Transverse colon (tissue), 4 donors: ENCODE measurements at regions not wholly inside any gene's neighbourhood (a gene's known extent, or its start where the extent isn't known, plus 50 kb on each side); places are given as distances from the start of the nearest gene placed in this dataset.

Experiments
- DNase-seq: peaks from one replicate; pipeline ENCODE4 v3.0.0-alpha.2; 2019
- H3K27ac ChIP-seq, 4 donors: fragments of 200-600 bp; sonication (generic); 2 replicates each; pipeline ENCODE4 v1.5.1; 2016 to 2018; ENCODE audit warnings: inconsistent platforms in 4 of 4
- H3K27me3 ChIP-seq: fragments of 200-600 bp; sonication (generic); 2 replicates; pipeline ENCODE4 v1.5.1; 2017; ENCODE audit warnings: inconsistent platforms
- H3K36me3 ChIP-seq, 4 donors: fragments of 200-600 bp; sonication (generic); 2 replicates each; pipeline ENCODE4 v1.5.1; 2017 to 2019; ENCODE audit warnings: inconsistent platforms in 4 of 4
- H3K4me1 ChIP-seq, 4 donors: fragments of 200-600 bp; sonication (generic); 2 replicates each; pipeline ENCODE4 v1.5.1; 2017 to 2020; ENCODE audit warnings: inconsistent platforms in 4 of 4
- H3K4me3 ChIP-seq, 4 donors: fragments of 200-600 bp; sonication (generic); 1 replicate in 1 of 4; 2 replicates in 3 of 4; pipeline versions ENCODE4 v1.5.1 to v1.6.1; 2017 to 2019; ENCODE audit warnings: inconsistent platforms in 4 of 4
- H3K9me3 ChIP-seq, 2 donors: fragments of 200-600 bp; sonication (generic); 2 replicates each; pipeline ENCODE4 v1.5.1; 2017 to 2019; ENCODE audit warnings: inconsistent platforms in 2 of 2
- EP300 ChIP-seq: sonication (generic); formaldehyde crosslinking; IDR thresholded peaks from one replicate; pipeline ENCODE4 v1.6.1; 2017; ENCODE audit warnings: antibody characterized with exemption, low read depth
- POLR2A ChIP-seq: fragments of 450-650 bp; IDR thresholded peaks from one replicate; pipeline ENCODE4 v1.6.1; 2016; ENCODE audit warnings: antibody characterized with exemption, mild to moderate bottlenecking, moderate library complexity
- POLR2AphosphoS5 ChIP-seq, 3 donors: sonication (generic); formaldehyde crosslinking; IDR thresholded peaks; one replicate each; pipeline ENCODE4 v1.6.1; 2016; ENCODE audit warnings: antibody characterized with exemption in 3 of 3
- WGBS, 2 donors: methylation state at CpG; one replicate each; pipeline ENCODE4 v1.1.5; 2018; ENCODE audit warnings: low coverage in 1 of 2; 5-methylcytosine and 5-hydroxymethylcytosine counted together
- in situ Hi-C, 4 donors: fragments of 200-750 bp; cut with MboI; loops; one replicate each; pipeline versions ENCODE4 v1.15.0 to v1.15.1; 2017; ENCODE audit warnings: low sequenced_read_pairs in 3 of 4, low pct_ligation_motif_present in 1 of 4, low pct_unique_long_range_greater_than_20kb in 1 of 4
- intact Hi-C: fragments of 100-400 bp; cut with DNase I; formaldehyde crosslinking; loops from one replicate; pipeline ENCODE4 v1.15.1; 2023; ENCODE audit warnings: low total_unique reads
- TF ChIP-seq, protein P1 (sequence below), 5 experiments: fragments of 200-600 bp in 3 of 5; fragments of 450-650 bp in 2 of 5; sonication (generic) in 3 of 5; IDR thresholded peaks; 1 replicate in 2 of 5; 2 replicates in 3 of 5; pipeline ENCODE4 v1.5.1; 2016 to 2017; ENCODE audit warnings: antibody characterized with exemption in 5 of 5, inconsistent platforms in 3 of 5, mild to moderate bottlenecking in 2 of 5, moderate library complexity in 1 of 5

DNA sequence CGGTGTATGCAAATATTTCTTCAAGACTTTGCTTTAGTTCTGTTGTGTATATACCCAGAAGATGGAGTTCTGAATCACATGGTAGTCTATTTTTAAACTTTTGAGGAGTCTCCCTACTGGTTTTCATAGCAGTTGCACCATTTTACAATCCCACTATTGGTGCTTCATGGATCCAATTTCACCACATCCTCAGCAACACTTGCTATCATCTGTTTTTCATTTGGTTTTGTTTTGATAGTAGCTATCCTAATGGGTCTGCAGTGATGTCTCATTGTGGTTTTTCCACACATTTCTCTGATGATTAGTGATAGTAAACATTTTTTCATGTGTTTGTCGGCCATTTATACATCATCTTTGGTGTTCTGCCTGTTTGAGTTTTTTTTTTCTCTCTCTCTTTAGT is 1339.3 kb downstream of the EFNA5 start:
- Histone ChIP-seq H3K27me3 (no peaks in the 10 kb centered on the region), H3K27ac (no peak overlapping the region), H3K4me1 (no peaks in the 10 kb centered on the region), H3K9me3 (no peaks in the 10 kb centered on the region), H3K4me3 (no peak overlapping the region), H3K36me3 (no peaks in the 10 kb centered on the region)
- in situ Hi-C loops (no loop called here), intact Hi-C loops (no loop called here)
- TF ChIP-seq, protein P1, sequence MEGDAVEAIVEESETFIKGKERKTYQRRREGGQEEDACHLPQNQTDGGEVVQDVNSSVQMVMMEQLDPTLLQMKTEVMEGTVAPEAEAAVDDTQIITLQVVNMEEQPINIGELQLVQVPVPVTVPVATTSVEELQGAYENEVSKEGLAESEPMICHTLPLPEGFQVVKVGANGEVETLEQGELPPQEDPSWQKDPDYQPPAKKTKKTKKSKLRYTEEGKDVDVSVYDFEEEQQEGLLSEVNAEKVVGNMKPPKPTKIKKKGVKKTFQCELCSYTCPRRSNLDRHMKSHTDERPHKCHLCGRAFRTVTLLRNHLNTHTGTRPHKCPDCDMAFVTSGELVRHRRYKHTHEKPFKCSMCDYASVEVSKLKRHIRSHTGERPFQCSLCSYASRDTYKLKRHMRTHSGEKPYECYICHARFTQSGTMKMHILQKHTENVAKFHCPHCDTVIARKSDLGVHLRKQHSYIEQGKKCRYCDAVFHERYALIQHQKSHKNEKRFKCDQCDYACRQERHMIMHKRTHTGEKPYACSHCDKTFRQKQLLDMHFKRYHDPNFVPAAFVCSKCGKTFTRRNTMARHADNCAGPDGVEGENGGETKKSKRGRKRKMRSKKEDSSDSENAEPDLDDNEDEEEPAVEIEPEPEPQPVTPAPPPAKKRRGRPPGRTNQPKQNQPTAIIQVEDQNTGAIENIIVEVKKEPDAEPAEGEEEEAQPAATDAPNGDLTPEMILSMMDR (IDR thresholded peaks at IDR 0.05): no peak
- TF ChIP-seq POLR2AphosphoS5 (IDR thresholded peaks at IDR 0.05) (no peak), POLR2A (no peak), EP300 (no peak)
- DNase-seq: no peak
- WGBS, 2 donors: 67 to 74% methylated on average over 2 of the region's 2 CpGs

DNA sequence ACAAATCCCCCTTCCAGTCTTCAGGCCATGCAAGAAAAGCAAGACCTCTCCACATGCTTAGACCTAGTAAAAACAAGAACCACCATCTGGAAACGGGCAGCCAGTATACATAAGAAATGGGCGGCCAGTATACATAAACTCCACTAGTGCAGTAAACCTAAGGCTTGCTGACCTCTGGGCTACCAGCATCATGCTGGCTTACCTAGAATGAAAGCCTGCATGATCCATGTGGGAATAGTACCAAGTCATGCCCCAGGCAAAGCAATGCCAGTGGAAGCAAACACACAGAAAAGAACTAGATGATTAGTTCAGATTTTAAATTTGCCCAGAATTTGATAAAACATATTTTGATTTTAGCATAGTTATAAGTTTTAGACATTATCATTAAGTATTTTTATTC is 1346.4 kb downstream of the EFNA5 start:
- no peak overlapping the region for H3K4me3 ChIP-seq
- intact Hi-C loops: no loop called here
- no peak for DNase-seq
- in situ Hi-C loops: no loop called here
- H3K9me3 ChIP-seq: no peaks in the 10 kb centered on the region
- TF ChIP-seq POLR2A (no peak), EP300 (no peak)
- 73 to 78% methylated on average over 2 of the region's 2 CpGs for WGBS, 2 donors
- no peaks in the 10 kb centered on the region for H3K36me3 ChIP-seq
- no peak overlapping the region for H3K27ac ChIP-seq
- no peaks in the 10 kb centered on the region for H3K27me3 ChIP-seq
- no peaks in the 10 kb centered on the region for H3K4me1 ChIP-seq

DNA sequence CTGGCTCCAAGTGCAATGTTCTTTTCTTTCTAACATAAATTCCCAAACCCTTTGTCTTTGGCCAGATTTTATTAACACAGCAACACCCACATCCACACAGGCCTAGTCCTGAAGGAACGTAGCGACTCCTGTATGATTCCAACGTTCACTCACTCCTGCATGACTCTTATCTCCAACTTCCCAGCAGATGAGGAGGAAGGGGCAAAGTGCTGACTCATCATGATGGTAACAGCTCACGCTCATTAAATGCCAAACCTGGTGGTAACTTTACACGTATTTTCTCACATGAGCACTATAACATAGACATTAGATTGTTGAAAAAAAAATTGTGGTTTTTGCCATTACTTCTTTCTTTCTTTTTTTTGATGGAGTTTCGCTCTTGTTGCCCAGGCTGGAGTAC is 1349.5 kb downstream of the EFNA5 start:
- Histone ChIP-seq H3K36me3 (no peaks in the 10 kb centered on the region), H3K27me3 (no peaks in the 10 kb centered on the region), H3K27ac (no peak overlapping the region), H3K4me3 (no peak overlapping the region), H3K4me1 (no peaks in the 10 kb centered on the region), H3K9me3 (no peaks in the 10 kb centered on the region)
- WGBS, 2 donors: 76 to 100% methylated on average over 1 to 6 of the region's 6 CpGs
- in situ Hi-C loops (no loop called here), intact Hi-C loops (no loop called here)
- no peak for DNase-seq
- TF ChIP-seq POLR2A: no peak
- TF ChIP-seq EP300: no peak
- no peak for TF ChIP-seq POLR2AphosphoS5 (IDR thresholded peaks at IDR 0.05)
- TF ChIP-seq, protein P1 (IDR thresholded peaks at IDR 0.05): no peak

DNA sequence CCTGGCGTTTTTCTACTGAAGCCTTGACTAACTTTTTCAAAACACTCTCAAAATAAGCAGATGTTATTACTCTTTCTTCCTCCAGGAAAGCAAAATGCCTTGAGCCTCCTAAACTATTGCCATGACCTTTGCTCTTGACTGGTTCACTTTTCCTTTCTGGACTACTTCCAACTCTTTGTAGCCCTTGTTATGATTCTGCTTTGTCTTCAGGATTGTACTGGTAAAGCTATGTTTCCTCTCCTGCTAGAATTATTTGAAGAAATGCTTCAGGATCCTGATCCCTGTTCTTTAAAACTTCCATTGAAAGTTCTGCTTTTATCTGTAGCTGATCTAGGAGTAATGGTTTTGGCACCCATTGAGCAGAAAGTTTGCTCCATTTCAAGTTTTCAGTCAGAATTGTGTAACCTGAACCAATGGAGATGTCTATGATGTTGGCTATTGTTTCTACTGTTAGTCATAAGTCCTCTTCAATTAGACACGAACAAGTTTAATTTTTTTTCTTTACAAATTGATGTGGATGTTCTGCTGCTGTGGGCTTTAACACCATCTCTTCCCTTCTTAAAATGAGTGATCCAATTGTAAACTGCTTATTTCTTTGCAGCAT is 1356.4 kb downstream of the EFNA5 start:
- intact Hi-C loops: no loop called here
- TF ChIP-seq EP300: no peak
- TF ChIP-seq POLR2A: no peak
- TF ChIP-seq, protein P1 (IDR thresholded peaks at IDR 0.05): no peak
- TF ChIP-seq POLR2AphosphoS5 (IDR thresholded peaks at IDR 0.05): no peak
- Histone ChIP-seq H3K4me3 (no peak overlapping the region), H3K36me3 (no peaks in the 10 kb centered on the region), H3K27me3 (no peaks in the 10 kb centered on the region), H3K9me3 (no peaks in the 10 kb centered on the region), H3K27ac (no peak overlapping the region), H3K4me1 (no peaks in the 10 kb centered on the region)
- DNase-seq: no peak
- in situ Hi-C loops: no loop called here
- WGBS, 2 donors: 46 to 86% methylated on average over 1 to 2 of the region's 2 CpGs

DNA sequence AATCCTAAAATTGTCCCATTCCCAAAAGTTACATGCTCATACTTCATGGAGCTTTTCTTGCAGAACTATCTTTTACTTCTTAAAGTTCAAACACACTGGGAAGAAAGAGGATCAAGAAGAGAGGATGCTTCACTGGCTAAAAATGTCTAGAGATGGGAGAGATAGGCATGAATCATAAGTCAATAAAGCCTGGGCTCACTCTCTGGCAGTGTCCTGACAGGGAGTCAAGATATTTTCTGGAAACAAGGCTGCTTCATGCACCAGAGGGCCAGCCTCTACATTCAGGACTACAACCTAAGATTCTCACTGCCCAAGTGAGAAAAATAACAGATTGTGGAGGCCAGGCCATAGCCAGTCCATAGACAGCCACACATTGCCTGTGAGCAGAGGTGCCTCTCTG is 1358.4 kb downstream of the EFNA5 start:
- DNase-seq: no peak
- intact Hi-C loops: no loop called here
- TF ChIP-seq POLR2A (no peak), EP300 (no peak), POLR2AphosphoS5 (IDR thresholded peaks at IDR 0.05) (no peak)
- TF ChIP-seq, protein P1 (IDR thresholded peaks at IDR 0.05): no peak

More for the DNA sequence above, 1358.4 kb downstream of the EFNA5 start:
- H3K27ac ChIP-seq: no peak overlapping the region
- H3K9me3 ChIP-seq: no peaks in the 10 kb centered on the region
- in situ Hi-C loops: no loop called here
- H3K36me3 ChIP-seq: no peaks in the 10 kb centered on the region
- H3K4me3 ChIP-seq: no peak overlapping the region
- no peaks in the 10 kb centered on the region for H3K4me1 ChIP-seq
- H3K27me3 ChIP-seq: no peaks in the 10 kb centered on the region
